ENCODE measurements at regions not wholly inside any gene's neighbourhood (a gene's known extent, or its start where the extent isn't known, plus 50 kb on each side); places are given as distances from the start of the nearest gene placed in this dataset.
"Not testable (repeated sequence)": the region's sequence is repeated elsewhere in the genome, so short reads cannot be mapped to it uniquely, and the experiment has no call there.

DNA sequence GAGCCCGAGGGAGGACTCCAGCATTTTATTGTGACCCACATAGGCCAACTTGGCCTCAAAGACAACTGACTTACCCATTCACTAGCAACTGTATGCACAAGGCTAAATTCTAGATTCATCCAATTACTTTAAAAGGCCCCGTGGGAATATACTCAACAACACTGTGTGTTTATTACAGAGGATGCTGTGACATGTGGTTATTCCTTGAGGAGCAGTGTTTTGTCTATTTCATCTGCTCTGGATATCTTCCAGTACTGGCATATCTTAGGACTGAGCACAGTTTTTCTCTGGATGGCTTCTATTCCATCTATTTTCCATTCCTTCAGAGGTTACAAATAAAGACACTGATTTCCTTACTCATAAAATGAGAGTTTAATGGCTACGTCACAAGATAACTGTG is 87.2 kb upstream of the KRAS start:
- no peak for DNase-seq (ENCODE audit: low read depth in 2 of 2)

DNA sequence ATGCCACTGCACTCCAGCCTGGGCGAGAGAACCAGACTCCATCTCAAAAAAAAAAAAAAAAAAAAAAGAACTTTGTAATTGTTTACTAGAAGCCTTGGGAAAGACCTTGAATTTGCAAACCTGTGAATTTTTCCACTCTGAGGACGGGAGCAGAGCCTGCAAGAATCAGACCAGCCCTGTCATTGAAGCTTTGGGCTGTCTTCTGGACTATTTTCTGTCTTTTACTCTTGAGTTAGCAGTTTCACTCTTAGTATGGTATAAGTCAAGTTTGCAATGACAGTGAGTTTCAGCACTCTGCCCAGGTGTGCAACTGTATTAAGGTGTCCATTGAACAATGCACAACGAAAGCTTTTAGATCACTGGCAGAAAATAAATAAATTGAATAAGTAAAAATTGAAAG is 81.4 kb upstream of the KRAS start:
- no peak for DNase-seq (ENCODE audit: low read depth in 2 of 2)

DNA sequence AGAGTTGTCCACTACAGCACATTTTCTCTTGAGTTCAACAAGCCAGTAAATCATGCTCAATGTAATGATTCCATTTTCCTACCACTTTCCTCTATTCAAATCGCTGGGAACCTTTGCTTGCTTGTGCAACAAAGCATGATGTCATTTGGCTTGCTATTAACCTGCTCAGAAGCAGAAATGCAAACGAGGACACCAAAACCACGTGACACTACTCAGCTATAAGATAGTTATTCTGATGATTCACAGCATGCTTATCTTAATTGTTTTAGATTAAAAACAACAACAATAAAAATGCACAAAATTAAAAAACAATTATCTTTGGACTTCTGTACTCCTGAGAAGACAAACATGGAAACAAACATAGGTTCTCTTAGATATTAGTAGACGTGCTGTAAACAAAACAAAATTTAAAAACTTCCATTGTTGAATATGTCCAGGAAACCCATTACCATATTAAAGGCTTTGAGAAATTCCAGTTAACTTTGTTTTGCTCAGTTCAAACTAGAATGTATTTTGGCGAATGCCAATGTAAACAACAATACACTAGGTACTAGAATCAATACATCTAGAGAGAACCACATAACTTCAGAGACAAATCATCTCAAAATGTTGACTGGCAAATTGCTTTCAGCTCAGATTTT is 77.5 kb upstream of the KRAS start:
- DNase-seq (ENCODE audit: low read depth in 2 of 2) = no peak

DNA sequence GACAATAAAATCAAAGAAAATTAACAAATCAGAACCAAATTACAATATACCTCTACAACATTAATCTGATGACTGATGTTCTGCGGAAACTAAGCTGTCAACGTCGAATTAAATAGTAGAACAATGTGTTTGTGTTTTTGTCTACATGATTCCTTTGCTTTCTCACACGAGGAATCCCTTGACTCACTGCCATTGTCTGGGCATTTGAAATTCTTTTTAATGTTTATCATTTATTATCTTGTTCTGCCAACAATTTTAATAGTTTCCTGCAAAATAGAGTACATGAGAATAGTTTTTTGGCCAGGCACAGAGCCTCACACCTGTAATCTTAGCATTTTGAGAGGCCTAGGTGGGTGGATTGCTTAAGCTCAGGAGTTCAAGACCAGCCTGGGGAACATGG is 76.6 kb upstream of the KRAS start:
- DNase-seq (ENCODE audit: low read depth in 2 of 2) = no peak

DNA sequence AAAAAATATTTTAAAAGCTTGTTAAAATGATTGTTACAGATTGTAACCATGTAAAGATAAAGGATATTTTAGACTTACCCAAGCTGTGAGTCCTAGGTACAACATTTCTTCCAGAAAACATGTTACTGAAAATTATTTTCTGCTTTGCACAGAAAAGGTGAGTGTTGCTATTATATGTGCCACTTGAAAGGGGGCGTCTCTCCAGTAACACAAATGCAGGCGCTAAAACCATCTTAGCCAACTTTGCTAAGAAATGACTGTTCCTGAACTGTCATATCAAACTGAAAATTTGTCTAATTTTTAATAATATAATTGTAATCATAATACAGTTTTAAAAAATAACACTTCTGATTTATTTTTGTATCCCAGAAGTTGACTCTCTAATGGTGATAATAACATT is 75.6 kb upstream of the KRAS start:
- DNase-seq (ENCODE audit: low read depth in 2 of 2) = no peak

DNA sequence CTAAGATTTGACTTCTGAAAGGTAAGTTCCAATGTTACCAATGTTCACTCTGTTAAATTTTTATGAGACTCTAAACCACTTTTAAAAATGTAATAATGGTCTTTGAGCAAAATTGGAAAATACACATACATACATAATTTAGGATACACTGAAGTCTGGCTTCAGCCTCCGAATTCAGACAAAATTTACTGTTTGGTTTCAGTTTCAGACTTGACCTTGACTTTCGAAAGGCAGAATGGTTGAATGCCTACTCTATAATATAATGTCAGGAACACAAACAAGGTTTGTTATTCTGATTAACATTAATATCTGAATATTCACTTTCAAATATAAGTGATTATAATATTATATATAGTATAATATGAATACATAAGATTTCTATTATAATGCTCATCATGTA is 74.1 kb upstream of the KRAS start:
- no peak for DNase-seq (ENCODE audit: low read depth in 2 of 2)

DNA sequence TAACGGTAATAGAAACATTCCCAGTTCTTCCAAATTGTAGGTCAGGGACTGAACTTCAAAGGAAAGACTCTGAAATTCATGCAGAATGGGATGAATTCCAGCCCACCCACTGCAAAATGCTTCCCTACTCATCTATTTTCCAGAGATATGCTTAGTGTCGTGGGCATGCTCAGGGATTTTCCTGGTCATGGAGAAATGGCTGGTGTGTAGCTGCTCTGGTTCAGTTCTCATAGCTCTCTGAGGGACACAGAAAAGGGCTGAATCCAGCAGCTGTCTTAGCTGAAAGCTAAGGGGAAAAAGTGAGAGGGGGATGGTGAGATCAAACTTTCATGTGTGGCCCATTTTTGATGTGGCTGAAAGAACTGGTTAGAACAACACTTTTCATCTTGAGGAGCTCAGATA is 72.9 kb upstream of the KRAS start:
- no peak for DNase-seq (ENCODE audit: low read depth in 2 of 2)

DNA sequence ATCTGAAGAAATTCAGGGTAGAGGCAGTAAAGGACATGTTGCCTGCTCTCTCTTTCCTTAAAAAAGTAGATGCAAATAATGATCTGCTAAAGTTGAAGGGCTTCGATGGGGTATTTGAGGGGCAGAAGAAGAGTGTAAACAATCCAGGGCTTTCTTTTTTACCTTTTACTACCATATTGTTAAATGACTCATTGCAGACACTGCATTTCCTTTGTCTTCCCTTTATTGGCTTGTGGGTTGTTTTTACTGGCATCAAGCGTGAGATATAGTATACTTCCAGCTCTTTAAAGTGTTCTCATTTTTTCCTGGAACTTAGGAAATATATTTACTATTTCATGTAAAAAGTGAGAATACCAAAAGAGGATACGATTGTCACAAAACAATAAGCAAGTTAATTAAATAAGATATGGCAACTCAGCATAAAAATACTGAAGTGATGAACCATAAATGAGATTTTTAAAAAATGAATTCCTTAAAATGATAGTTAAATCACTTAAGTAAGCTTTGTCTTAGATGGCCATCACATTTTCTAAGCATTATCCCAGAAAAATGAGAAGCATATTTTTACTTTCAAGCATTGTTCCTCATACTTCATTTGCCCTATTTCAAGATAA is 72.3 kb upstream of the KRAS start:
- DNase-seq (ENCODE audit: low read depth in 2 of 2) = no peak

DNA sequence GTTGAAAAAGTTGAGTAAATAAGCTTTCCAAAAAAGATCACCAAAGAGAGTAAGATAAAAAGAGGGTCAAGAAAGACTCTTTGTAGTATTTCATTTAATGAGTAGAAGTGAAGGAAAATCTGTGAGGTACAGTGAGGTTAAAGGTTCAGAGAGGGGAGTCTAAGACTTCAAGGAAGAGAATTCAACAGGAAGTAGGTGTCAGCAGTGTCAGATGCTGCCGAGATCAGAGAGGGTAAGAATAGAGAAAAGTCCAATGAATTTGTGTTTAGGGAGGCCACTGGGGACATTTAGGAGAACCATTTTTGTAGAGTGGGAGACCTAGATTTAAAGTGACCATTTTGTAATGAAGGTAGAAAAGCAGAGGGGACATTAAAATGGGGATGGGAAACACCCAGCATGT is 71.6 kb upstream of the KRAS start:
- no peak for DNase-seq (ENCODE audit: low read depth in 2 of 2)

DNA sequence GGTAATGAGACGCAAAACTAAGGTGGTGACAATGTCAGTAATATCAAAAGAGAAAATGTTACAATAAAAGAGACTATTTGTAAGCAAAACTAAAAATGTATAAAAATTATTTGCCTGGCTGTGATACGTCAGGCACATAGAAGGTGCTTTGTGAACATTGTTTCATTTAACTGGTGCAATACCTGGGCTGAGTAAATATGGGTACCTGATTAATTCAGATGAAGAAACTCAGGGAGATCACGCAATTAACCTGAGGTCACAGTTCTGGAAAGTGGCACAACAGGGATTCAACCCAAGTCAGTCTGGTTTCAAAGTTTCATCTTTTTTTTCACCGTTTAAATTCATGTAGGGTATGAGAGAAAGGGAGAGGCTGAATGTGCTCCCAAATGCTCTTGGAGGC is 71.0 kb upstream of the KRAS start:
- no peak for DNase-seq (ENCODE audit: low read depth in 2 of 2)

DNA sequence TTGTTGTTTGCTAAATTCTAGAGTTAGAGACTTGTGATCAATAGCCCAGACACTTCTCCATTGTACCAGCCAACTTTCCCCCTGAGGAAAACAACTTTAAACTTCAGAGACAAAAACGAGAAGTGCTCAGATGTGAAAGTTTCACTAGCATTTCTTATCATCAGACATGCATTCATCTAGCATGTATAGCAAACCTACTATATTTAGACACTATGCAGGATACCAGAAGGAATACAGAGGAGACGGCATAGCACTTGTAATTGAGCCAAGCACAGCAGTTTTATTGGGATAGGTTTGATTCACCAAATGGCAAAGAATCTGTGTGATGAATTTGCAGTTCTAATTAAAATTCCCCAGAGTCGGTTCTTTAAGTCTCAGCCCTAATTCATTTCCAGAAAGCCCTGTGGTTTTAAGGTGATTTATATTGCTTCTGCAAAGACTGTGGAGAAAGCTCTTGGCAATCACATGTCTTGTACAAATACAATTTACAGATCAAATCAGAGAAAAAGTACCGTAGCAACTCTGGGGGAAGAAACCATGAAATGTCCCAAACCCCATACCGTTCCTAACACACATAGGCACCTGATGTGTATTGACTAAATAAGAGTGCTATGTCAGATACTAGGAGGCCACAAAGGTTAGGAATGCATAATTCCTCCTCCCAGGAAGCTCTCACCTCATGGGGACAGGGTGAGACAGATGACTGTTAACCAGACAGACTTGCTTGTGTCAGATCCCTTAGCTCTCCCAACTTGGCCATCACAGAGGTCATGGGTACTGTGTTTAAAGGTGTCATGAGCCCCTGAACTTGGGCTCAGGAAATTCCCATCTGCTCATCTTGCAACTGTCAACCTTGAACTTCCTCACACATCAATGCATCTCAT is 69.6 kb upstream of the KRAS start:
- DNase-seq (ENCODE audit: low read depth in 2 of 2) = no peak

DNA sequence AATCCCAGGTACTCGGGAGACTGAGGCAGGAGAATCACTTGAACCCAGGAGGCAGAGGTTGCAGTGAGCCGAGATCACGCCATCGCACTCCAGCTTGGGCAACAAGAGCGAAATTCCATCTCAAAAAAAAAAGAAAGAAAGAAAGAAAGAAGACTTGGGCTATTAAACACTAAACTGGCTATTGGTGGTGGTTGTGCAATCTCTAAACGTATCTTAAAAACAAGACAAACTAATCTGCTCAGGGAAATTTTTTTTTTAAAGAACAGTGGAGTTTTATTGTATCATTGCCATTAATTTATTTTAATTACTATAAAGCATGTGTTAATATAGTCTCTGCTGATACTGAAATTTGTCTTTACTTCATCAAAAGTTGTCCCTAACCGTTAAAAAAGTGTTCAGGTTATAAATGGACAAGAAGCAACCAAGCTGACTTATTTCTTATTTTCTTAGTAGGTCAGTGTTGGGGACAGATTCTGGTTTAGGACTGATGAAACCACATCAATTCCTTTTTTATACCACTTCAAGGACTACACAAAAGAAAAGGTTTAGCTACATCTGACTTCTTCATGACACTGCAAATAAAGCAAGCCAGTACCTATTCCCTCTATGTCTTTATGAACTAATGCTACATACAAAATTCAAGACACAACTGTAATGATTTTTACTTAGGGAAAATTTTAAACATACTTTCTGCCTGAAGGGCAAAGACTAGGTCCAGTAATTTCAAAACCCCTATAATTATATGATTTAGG is 68.7 kb upstream of the KRAS start:
- no peak for DNase-seq (ENCODE audit: low read depth in 2 of 2)

DNA sequence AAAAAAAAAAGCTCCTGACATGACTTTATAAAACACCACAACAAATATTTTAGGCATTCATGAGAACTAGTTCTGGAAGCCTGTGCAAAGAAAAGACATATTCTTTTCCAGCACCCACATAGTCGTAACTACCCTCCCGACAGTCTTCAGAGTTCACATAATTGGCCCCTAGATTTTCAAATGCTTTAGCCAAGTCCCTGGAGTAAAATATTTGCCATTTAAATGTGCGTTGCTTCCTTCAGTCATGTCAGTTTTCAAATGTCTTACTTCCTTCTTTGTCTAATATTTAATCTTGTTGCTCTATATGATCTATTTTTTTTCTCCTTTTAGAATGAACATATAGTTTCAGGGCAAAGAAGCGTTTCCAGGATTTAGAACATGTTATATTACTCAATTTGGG is 66.8 kb upstream of the KRAS start:
- no peak for DNase-seq (ENCODE audit: low read depth in 2 of 2)

DNA sequence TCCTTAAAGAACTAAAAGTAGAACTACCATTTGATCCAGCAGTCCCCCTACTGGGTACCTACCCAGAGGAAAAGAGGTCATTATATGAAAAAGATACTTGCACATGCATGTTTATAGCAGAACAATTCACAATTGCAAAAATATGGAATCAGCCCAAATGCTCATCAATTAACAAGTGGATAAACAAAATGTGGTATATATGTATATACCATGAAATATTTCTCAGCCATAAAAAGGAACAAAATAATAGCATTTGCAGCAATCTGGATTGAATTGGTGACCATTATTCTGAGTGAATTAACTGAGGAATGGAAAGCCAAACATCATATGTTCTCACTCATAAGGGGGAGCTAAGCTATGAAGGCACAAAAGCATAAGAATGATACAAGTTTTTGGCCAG is 64.7 kb upstream of the KRAS start:
- no peak for DNase-seq (ENCODE audit: low read depth in 2 of 2)

DNA sequence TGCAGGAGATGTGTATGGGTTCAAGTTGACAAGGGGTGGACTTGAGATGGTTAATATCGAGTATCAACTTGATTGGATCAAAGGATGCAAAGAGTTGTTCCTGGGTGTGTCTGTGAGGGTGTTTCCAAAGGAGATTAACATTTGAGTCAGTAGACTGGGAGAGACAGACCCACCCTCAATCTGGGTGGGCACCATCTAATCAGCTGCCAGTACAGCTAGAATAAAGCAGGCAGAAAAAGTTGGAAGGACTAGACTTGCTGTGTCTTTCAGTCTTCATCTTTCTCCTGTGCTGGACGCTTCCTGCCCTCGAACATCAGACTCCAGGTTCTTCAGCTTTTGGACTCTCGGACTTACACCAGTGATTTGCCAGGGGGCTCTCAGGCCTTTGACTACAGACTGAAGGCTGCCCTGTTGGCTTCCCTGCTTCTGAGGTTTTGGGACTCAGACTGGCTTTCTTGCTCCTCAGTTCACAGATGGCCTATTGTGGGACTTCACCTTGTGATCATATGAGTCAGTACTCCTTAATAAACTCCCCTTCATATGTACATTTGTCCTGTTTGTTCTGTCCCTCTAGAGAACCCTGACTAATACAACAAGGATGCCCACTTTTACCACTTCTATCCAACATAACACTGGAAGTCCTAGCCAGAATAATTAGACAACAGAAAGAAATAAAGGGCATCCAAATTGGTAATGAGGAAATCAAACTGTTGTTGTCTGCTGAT is 62.7 kb upstream of the KRAS start:
- DNase-seq (ENCODE audit: low read depth in 2 of 2) = not testable (repeated sequence)

DNA sequence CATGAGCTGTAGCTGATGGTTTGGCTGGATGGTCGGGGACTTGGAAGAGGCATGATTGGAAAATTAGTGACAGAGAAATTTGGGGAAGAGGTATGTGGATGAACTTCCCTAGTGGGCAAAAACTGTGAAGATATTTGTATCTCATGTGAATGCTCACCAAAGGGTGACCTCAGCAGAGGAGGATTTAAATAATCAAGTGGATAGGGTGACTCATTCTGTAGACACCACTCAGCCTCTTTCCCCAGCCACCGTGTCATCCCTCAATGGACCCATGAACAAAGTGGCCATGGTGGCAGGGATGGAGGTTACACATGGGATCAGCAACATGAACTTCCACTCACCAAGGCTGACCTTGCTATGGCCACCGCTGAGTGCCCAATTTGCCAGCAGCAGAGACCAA is 60.8 kb upstream of the KRAS start:
- no peak for DNase-seq (ENCODE audit: low read depth in 2 of 2)

DNA sequence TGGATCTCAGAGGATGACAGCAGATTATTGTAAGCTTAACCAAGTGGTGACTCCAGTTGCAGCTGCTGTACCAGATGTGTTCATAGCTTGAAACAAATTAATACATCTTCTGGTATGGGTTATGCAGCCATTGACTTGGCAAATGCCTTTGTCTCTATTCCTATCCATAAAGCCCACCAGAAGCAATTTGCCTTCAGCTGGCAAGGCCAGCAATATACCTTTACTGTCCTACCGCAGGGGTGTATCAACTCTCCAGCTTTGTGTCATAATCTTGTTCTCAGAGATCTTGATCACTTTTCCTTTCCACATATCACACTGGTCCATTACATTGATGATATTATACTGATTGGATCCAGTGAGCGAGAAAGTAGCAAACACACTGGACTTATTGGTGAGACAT is 59.3 kb upstream of the KRAS start:
- DNase-seq (ENCODE audit: low read depth in 2 of 2) = not testable (repeated sequence)

DNA sequence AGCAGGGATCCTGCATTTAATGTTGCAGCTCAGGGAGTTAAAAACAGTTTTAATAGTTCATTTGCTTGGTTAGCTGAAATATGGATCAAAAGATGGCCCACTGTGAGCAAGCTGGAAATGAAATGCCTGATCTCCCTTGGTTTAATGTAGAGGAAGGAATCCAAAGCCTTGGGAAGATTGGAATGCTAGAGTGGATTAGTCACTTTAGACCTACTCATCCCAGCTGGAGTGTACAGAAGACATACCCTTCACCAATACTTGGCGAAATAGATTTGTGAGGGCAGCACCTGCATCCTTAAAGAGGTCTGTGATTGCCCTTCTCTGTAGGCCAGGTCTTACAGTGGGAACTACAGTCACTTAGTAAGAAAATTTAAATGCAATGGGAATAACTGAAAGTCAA is 58.0 kb upstream of the KRAS start:
- DNase-seq (ENCODE audit: low read depth in 2 of 2) = no peak

DNA sequence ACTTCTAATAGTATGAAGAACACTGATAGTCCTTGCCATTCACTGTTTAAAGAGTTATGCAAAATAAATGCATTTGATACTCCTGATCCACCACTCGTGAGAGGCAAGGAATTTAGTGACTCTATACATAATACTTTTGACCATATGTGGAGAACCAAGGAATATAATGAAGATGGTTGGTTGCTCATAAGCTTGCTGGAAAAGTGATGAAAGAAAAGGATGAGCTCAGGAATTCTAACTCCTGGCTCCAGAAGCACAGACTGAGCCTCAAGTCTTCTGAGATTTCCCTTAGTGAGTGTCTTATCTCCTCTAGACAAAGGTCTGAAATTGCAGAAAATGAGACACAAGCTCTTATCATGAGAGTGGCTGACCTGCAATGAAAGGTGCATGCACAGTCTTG is 57.1 kb upstream of the KRAS start:
- no peak for DNase-seq (ENCODE audit: low read depth in 2 of 2)

DNA sequence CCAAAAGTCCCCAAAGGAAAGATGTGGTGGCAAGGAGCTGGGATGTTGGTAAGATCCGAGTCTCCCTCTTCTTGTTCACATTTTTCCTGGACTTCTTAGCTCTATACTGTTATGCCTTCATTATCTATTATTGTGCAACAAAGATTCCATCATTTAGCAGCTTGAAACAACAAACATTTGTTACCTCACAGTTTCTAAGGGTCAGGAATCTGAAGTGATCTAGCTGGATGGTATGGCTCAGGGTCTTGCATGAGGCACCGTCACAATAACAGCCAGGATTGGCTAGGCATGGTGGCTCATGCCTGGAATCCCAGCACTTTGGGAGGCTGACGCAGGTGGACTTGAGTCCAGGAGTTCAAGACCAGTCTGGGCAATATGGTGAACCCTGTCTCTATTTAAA is 51.1 kb upstream of the KRAS start:
- no peak for DNase-seq (ENCODE audit: low read depth in 2 of 2)
